Erythroblast (primary cell): ENCODE measurements at regions not wholly inside any gene's neighbourhood (a gene's known extent, or its start where the extent isn't known, plus 50 kb on each side); places are given as distances from the start of the nearest gene placed in this dataset.

Experiments
- GATA1 ChIP-seq: IDR thresholded peaks from 2 replicates; pipeline ENCODE4 v1.6.1; 2011; ENCODE audit warnings: low read depth, mild to moderate bottlenecking, control low read depth, low read length, moderate library complexity
- POLR2A ChIP-seq: IDR thresholded peaks from 2 replicates; pipeline ENCODE4 v1.6.1; 2011; ENCODE audit warnings: mild to moderate bottlenecking, low read length

- TF ChIP-seq POLR2A = no peak
- no peak for TF ChIP-seq GATA1
Measured at GRCh38 chr4:127394516-127394915, 238.2 kb upstream of the INTU start.
